GM12864 (cell line): ENCODE measurements at regions not wholly inside any gene's neighbourhood (a gene's known extent, or its start where the extent isn't known, plus 50 kb on each side); places are given as distances from the start of the nearest gene placed in this dataset.

Experiments
- DNase-seq: peaks from one replicate; pipeline ENCODE4 v3.0.0-alpha.2; 2011; ENCODE audit warnings: low read depth
- H3K4me3 ChIP-seq: 2 replicates; pipeline ENCODE4 v1.5.1; 2011; ENCODE audit warnings: mild to moderate bottlenecking, low read depth, low read length, control low read depth
- CTCF ChIP-seq: IDR thresholded peaks from 2 replicates; pipeline ENCODE4 v1.5.1; 2011; ENCODE audit warnings: low read depth, mild to moderate bottlenecking, moderate library complexity, low read length, control low read depth, inconsistent platforms; ENCODE audit errors: missing control alignments

GRCh38 chr2:126774761-126775160, 118.8 kb downstream of the GYPC start:
- H3K4me3 ChIP-seq = no peak overlapping the region
- no peak for DNase-seq
- no peak for TF ChIP-seq CTCF

GRCh38 chr2:126775300-126775985, 119.5 kb downstream of the GYPC start:
- TF ChIP-seq CTCF = no peak
- H3K4me3 ChIP-seq = no peak overlapping the region
- DNase-seq = no peak

- TF ChIP-seq CTCF = no peak
- peak overlapping the region; percentile 20; the same call in 1 of the 2 replicates for H3K4me3 ChIP-seq
- no peak for DNase-seq
Observed at GRCh38 chr2:126776255-126776654, 120.3 kb downstream of the GYPC start.

- peak; percentile 13 for DNase-seq
- TF ChIP-seq CTCF = peak; percentile 97
- peak overlapping the region; percentile 67 for H3K4me3 ChIP-seq
Observed at GRCh38 chr2:126776692-126777619, 121.0 kb downstream of the GYPC start.

GRCh38 chr2:126777620-126777978, 121.1 kb upstream of the TEX51 start:
- no peak for TF ChIP-seq CTCF
- H3K4me3 ChIP-seq = no peak overlapping the region
- DNase-seq = no peak

GRCh38 chr2:126778561-126779501, 119.9 kb upstream of the TEX51 start:
- H3K4me3 ChIP-seq = no peak overlapping the region
- no peak for DNase-seq
- no peak for TF ChIP-seq CTCF
